ENCODE measurements at regions not wholly inside any gene's neighbourhood (a gene's known extent, or its start where the extent isn't known, plus 50 kb on each side); places are given as distances from the start of the nearest gene placed in this dataset.

DNA sequence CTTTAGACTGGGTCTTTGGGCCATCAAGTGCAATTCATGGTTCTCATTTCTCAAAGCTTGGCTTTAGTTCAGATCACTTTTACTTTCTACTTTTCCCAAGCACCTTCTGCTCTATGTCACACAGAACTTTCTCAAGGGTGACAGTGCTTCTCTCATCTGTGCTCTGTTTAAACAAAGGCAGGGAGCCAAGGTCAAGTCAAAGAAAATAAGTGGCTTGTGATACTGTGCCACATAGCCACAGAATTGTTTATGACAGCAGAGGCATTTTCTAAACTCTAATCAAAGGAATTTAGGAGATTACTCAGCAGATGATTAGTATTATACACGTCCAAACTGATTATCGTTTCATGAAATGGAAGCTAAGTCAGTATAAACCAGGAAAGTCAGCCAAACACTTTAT lies 348.0 kb downstream of the HDGFL1 start:
- Histone ChIP-seq H3K9ac (ENCODE audit: low read depth, low read length) (no peak overlapping the region), H2AFZ (replicated peaks; ENCODE audit: low read length, poor library complexity) (no peak overlapping the region), H3K18ac (ENCODE audit: low read depth, low read length) (peak overlapping the region; percentile 81; the same call in 1 of the 2 replicates), H2AK5ac (ENCODE audit: low read depth, low read length) (no peak overlapping the region), H2BK120ac (ENCODE audit: low read depth, low read length) (0 out of 2 replicates have a peak overlapping the region, but pooled peaks have one; percentile 16), H3K23ac (ENCODE audit: low read depth, low read length) (no peak overlapping the region), H3K27ac (ENCODE audit: insufficient read depth, low read length) (no peak overlapping the region), H3K56ac (ENCODE audit: extremely low read depth, insufficient read depth, low read length) (no peak overlapping the region), H2BK5ac (ENCODE audit: low read depth, low read length, poor library complexity, severe bottlenecking) (no peak overlapping the region), H3K9me1 (ENCODE audit: insufficient read depth, low read length) (no peaks in the 10 kb centered on the region), H3K4ac (ENCODE audit: low read depth, low read length) (no peak overlapping the region), H3K27me3 (ENCODE audit: control insufficient read depth, insufficient read depth, low read length) (no peaks in the 10 kb centered on the region), H4K8ac (ENCODE audit: low read depth in 2 of 2, low read length in 2 of 2) (no peak overlapping the region), H3K9me3 (ENCODE audit: control insufficient read depth, insufficient read depth, low read length) (no peaks in the 10 kb centered on the region), H4K20me1 (ENCODE audit: insufficient read depth, low read length) (no peaks in the 10 kb centered on the region), H3K4me1 (ENCODE audit: control insufficient read depth, insufficient read depth, low read length) (no peaks in the 10 kb centered on the region), H3K4me3 (ENCODE audit: insufficient read depth, low read depth, low read length) (no peak overlapping the region), H2BK20ac (ENCODE audit: low read depth, low read length) (peak overlapping the region; percentile 21; the same call in 1 of the 2 replicates), H2AK9ac (replicated peaks; ENCODE audit: low read depth, low read length, poor library complexity) (no peak overlapping the region), H2BK15ac (ENCODE audit: low read depth, low read length) (0 out of 3 replicates have a peak overlapping the region, but pooled peaks have one; percentile 0), H3K14ac (replicated peaks; ENCODE audit: low read depth, low read length) (no peak overlapping the region), H3K79me1 (ENCODE audit: low read depth in 1 of 2, low read length in 2 of 2) (no peaks in the 10 kb centered on the region), H3K36me3 (ENCODE audit: control insufficient read depth, insufficient read depth, low read length) (no peaks in the 10 kb centered on the region), H3K4me2 (ENCODE audit: low read depth, low read length) (peak overlapping the region; percentile 48; the same call in 1 of the 2 replicates), H4K5ac (ENCODE audit: low read depth, low read length) (no peak overlapping the region), H4K91ac (ENCODE audit: insufficient read depth, low read depth, low read length) (no peak overlapping the region)
- WGBS, 2 experiments (ENCODE audit: extremely low coverage in 2 of 2, insufficient read length in 1 of 2) = no CpG with 5 or more reads among the region's 2 CpGs
- in situ Hi-C loops (cut with MboI; ENCODE audit: low sequenced_read_pairs) = no loop called here
- CTCF ChIA-PET = interaction anchor here (1.3 kb wide), 1 partner anchor 8 kb away, joined by 5 read pairs; no protein-coding TSS in a partner anchor
- dilution Hi-C loops (cut with HindIII; ENCODE audit: low sequenced_read_pairs, unreplicated experiment) = no loop called here
- ATAC-seq (ENCODE audit: low read depth) = peak; percentile 66
- BruUV-seq (replicated peaks) = no TSS peak
- POLR2A ChIA-PET (ENCODE audit: unreplicated experiment) = no interaction called here
- TF ChIP-seq CHD1 (IDR thresholded peaks at IDR 0.05; ENCODE audit: low read depth, low read length) (no peak), FOS (IDR thresholded peaks at IDR 0.05; ENCODE audit: low read depth, low read length) (no peak)
- TF ChIP-seq, protein P1, sequence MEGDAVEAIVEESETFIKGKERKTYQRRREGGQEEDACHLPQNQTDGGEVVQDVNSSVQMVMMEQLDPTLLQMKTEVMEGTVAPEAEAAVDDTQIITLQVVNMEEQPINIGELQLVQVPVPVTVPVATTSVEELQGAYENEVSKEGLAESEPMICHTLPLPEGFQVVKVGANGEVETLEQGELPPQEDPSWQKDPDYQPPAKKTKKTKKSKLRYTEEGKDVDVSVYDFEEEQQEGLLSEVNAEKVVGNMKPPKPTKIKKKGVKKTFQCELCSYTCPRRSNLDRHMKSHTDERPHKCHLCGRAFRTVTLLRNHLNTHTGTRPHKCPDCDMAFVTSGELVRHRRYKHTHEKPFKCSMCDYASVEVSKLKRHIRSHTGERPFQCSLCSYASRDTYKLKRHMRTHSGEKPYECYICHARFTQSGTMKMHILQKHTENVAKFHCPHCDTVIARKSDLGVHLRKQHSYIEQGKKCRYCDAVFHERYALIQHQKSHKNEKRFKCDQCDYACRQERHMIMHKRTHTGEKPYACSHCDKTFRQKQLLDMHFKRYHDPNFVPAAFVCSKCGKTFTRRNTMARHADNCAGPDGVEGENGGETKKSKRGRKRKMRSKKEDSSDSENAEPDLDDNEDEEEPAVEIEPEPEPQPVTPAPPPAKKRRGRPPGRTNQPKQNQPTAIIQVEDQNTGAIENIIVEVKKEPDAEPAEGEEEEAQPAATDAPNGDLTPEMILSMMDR (conservative IDR thresholded peaks at IDR 0.05; ENCODE audit: low read depth, low read length) = no peak
- TF ChIP-seq, protein P2, sequence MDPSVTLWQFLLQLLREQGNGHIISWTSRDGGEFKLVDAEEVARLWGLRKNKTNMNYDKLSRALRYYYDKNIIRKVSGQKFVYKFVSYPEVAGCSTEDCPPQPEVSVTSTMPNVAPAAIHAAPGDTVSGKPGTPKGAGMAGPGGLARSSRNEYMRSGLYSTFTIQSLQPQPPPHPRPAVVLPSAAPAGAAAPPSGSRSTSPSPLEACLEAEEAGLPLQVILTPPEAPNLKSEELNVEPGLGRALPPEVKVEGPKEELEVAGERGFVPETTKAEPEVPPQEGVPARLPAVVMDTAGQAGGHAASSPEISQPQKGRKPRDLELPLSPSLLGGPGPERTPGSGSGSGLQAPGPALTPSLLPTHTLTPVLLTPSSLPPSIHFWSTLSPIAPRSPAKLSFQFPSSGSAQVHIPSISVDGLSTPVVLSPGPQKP (IDR thresholded peaks at IDR 0.05; ENCODE audit: borderline replicate concordance, low read depth, low read length) = no peak
- intact Hi-C loops (cut with micrococcal nuclease) = no loop called here
- DNase-seq = peak; percentile 24
